ENCODE measurements at regions not wholly inside any gene's neighbourhood (a gene's known extent, or its start where the extent isn't known, plus 50 kb on each side); places are given as distances from the start of the nearest gene placed in this dataset.
"Not testable (repeated sequence)": the region's sequence is repeated elsewhere in the genome, so short reads cannot be mapped to it uniquely, and the experiment has no call there.

- Histone ChIP-seq H3K36me3 (no peaks in the 10 kb centered on the region), H3K9me3 (no peaks in the 10 kb centered on the region), H3K27me3 (no peaks in the 10 kb centered on the region; the same call in 1 of the 2 replicates), H3K4me3 (no peak overlapping the region)
- DNase-seq, result no peak
Observed at GRCh38 chr11:98307827-98308491, 712.8 kb upstream of the CNTN5 start.

GRCh38 chr11:98330306-98330705 lies 690.4 kb upstream of the CNTN5 start:
- H3K36me3 ChIP-seq, H3K9me3 ChIP-seq, H3K27me3 ChIP-seq, H3K4me3 ChIP-seq, DNase-seq: not testable (repeated sequence)

DNA sequence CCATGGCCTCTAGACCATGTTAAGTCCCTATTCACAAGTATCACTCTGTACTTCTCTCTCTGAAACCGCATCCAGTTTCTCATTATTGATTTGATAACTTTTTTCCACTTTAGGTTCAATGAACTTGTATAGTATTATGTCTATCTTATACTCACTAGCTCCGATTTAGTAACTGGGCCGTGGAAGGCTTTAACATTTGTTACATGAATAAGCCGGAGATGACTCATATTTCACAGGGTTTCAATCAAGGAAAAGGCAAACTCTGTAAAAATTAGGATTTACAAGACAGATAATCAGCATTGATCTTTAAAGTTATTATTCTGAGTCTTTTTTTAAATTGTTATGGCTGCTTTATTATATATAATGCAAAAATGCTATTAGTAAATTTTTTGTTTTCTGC lies 662.2 kb upstream of the CNTN5 start:
- no peaks in the 10 kb centered on the region for H3K36me3 ChIP-seq
- no peaks in the 10 kb centered on the region for H3K27me3 ChIP-seq
- DNase-seq, result no peak
- H3K4me3 ChIP-seq, result no peak overlapping the region
- H3K9me3 ChIP-seq, result no peaks in the 10 kb centered on the region

DNA sequence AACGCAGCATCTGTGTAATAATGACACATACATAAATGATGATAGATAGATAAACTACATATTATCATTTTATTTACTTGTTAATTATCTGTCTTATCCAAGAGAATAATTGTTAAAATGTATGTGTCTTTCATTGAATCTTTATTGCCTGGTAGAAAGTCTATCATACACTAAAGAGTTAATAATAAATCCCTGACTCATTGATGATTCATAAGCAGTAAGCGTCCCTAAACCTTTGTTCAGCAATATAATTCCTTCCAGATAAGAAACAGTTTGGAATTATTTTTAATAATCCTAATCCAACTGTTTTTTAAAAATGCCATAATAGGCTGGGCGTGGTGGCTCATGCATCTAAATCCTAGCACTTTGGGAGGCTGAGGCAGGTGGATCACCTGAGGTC lies 655.6 kb upstream of the CNTN5 start:
- no peaks in the 10 kb centered on the region for H3K9me3 ChIP-seq
- DNase-seq, result no peak
- H3K36me3 ChIP-seq, result no peaks in the 10 kb centered on the region
- H3K27me3 ChIP-seq, result no peaks in the 10 kb centered on the region
- H3K4me3 ChIP-seq, result no peak overlapping the region

DNA sequence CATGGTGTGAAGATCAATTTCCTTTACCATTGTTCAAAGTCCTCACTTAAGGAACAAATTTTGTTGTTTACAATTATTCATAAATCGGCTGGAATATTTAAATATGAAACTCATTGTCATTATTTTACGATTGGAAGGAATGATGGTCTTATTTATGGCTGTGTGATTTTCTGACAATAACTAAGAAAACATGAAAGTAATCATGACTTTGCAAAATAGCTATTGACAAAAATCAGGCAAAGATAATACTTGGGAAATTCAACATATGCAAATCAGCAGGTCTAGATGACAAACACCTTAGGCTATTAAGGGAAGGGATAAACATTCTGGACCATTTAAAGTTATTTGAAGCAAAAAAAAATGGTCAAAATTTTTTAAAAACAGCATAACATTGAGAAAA lies 654.8 kb upstream of the CNTN5 start:
- Histone ChIP-seq H3K9me3 (no peaks in the 10 kb centered on the region), H3K4me3 (no peak overlapping the region), H3K27me3 (no peaks in the 10 kb centered on the region), H3K36me3 (no peaks in the 10 kb centered on the region)
- DNase-seq, result no peak

DNA sequence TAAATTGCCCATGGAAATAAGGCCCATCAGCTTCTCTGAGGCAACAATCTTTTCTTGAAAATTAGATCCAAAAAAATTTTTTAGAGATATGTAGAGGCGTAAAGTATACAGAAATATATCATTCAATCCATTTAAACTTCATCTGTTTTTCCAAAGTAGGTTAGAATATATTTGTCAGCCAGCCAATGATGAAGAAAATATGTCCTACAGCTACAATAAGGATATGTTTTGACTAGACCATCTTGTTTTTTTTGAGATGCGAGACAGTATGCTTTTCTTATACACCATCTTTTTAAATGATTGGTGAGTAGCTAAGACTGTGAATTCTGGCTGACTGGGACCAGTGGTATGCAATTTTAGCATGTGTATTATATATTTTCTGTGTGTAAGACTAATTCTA lies 630.4 kb upstream of the CNTN5 start:
- H3K4me3 ChIP-seq, result no peak overlapping the region

DNA sequence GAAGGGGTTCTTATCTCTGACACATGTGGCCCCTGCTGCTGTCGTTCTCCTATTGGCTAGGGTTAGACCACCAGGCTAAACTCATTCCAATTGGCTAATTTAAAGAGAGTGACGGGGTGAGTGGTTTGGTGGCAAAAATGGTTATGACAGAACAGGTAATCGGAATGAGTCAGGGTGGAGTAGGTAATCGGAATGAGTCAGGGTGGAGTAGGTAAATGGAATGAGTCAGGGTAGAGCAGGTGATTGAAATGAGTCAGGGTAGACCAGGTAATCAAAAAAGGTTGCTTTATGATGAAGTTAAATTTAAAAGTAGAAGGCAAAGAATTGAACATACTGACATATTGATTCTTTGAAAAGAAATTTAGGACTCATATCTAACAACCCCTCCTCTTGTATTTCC lies 626.2 kb upstream of the CNTN5 start:
- DNase-seq, H3K36me3 ChIP-seq, H3K9me3 ChIP-seq, H3K4me3 ChIP-seq, H3K27me3 ChIP-seq: not testable (repeated sequence)

More for the DNA sequence above, 630.4 kb upstream of the CNTN5 start:
- H3K27me3 ChIP-seq, result no peaks in the 10 kb centered on the region
- no peaks in the 10 kb centered on the region for H3K36me3 ChIP-seq
- DNase-seq, result no peak
- no peaks in the 10 kb centered on the region for H3K9me3 ChIP-seq

GRCh38 chr11:98398508-98398907 lies 622.2 kb upstream of the CNTN5 start:
- Histone ChIP-seq H3K27me3 (no peaks in the 10 kb centered on the region), H3K36me3 (no peaks in the 10 kb centered on the region), H3K9me3 (no peaks in the 10 kb centered on the region), H3K4me3 (no peak overlapping the region)
- no peak for DNase-seq

- Histone ChIP-seq H3K27me3 (no peaks in the 10 kb centered on the region), H3K9me3 (no peaks in the 10 kb centered on the region), H3K4me3 (no peak overlapping the region), H3K36me3 (no peaks in the 10 kb centered on the region)
- DNase-seq, result no peak
Observed at GRCh38 chr11:98409069-98409468, 611.7 kb upstream of the CNTN5 start.

DNA sequence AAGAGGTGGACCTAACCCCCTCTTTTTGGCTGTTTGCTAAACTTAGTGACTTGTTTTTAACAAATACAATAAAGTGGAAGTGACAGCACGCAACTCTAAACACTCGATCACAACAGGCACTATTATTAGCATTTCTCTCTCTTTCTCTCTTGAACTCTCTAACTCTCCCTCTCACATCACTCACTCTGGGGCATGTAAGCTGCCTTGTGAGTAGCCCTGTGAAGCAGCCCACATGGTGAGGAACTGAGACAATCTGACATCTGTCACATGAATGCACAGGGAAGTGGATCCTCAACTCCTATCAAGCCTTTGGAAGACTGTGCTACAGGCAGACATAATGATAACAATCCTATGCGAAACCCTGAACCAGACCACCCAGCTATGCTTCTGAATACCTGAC lies 609.0 kb upstream of the CNTN5 start:
- no peak overlapping the region for H3K4me3 ChIP-seq
- H3K9me3 ChIP-seq, result no peaks in the 10 kb centered on the region
- no peaks in the 10 kb centered on the region for H3K27me3 ChIP-seq
- no peak for DNase-seq
- no peaks in the 10 kb centered on the region for H3K36me3 ChIP-seq

GRCh38 chr11:98417256-98417755 lies 603.4 kb upstream of the CNTN5 start:
- Histone ChIP-seq H3K4me3 (no peak overlapping the region), H3K27me3 (no peaks in the 10 kb centered on the region), H3K9me3 (no peaks in the 10 kb centered on the region; the same call in 1 of the 2 replicates), H3K36me3 (no peaks in the 10 kb centered on the region)
- no peak for DNase-seq

- Histone ChIP-seq H3K9me3 (no peaks in the 10 kb centered on the region; the same call in 1 of the 2 replicates), H3K36me3 (no peaks in the 10 kb centered on the region), H3K4me3 (no peak overlapping the region), H3K27me3 (no peaks in the 10 kb centered on the region)
- no peak for DNase-seq
Observed at GRCh38 chr11:98423933-98424332, 596.8 kb upstream of the CNTN5 start.

DNA sequence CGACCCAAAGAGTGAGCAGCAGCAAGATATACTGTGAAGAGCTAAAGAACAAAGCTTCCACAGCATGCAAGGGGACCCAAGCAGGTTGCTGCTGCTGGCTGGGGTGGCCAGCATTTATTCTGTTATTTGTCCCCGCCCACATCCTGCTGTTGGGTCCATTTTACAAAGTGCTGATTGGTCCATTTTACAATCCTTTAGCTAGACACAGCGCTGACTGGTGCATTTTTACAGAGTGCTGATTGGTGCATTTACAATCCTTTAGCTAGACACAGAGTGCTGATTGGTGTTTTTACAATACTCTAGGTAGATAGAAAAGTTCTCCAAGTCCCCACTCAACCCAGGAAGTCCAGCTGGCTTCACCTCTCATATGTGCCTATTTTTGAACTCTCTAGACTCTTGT lies 596.0 kb upstream of the CNTN5 start:
- H3K36me3 ChIP-seq, H3K4me3 ChIP-seq, H3K27me3 ChIP-seq, H3K9me3 ChIP-seq, DNase-seq: not testable (repeated sequence)

- H3K36me3 ChIP-seq, result no peaks in the 10 kb centered on the region
- DNase-seq, result no peak
- H3K4me3 ChIP-seq, result no peak overlapping the region
- 0 out of 2 replicates have a peak, but pooled peaks cover 3% of the 10 kb centered on the region for H3K9me3 ChIP-seq
- no peaks in the 10 kb centered on the region for H3K27me3 ChIP-seq
Observed at GRCh38 chr11:98431463-98432359, 589.0 kb upstream of the CNTN5 start.

DNA sequence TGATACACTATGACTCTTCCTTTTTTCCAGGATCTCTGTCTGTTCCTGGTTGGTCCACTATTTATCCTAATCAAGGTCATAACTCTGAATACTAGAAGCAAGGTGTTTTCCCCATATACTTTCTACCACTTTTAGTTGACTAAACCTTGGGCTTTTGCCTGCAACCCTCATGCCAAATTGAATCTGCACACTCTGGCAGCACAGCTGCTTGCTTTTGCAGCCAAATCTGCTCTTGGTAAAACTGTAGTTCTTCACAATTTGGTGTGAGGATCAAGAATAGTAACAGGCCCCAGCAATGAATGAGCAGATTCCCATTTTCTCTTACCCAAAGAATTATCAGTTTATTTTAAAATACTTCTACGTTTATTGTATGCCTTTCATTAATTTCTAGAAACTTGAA lies 586.5 kb upstream of the CNTN5 start:
- Histone ChIP-seq H3K27me3 (no peaks in the 10 kb centered on the region), H3K9me3 (0 out of 2 replicates have a peak, but pooled peaks cover under 1% of the 10 kb centered on the region), H3K36me3 (no peaks in the 10 kb centered on the region), H3K4me3 (no peak overlapping the region)
- no peak for DNase-seq

DNA sequence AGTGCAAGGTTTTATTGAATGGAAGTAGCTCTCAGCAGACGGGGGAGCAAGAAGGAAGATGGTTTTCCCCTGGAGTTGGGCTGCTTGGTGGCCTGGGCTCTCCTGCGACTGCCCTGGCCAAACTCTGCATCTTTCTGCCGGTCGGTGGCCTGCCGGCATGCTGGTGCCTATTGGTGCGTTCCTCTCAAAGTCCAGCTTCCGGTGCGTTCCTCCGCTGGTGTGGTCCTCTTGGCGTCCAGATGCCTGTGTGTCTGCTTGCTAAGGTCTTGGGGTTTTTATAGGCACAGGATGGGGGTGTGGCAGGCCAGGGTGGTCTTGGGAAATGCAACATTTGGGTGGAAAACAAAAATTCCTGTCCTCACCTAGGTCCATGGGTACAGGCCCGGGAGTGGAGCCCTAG lies 567.4 kb upstream of the CNTN5 start:
- Histone ChIP-seq H3K27me3 (no peaks in the 10 kb centered on the region), H3K9me3 (no peaks in the 10 kb centered on the region), H3K36me3 (no peaks in the 10 kb centered on the region), H3K4me3 (no peak overlapping the region)
- no peak for DNase-seq

- H3K4me3 ChIP-seq, result no peak overlapping the region
- no peaks in the 10 kb centered on the region for H3K36me3 ChIP-seq
- no peaks in the 10 kb centered on the region for H3K27me3 ChIP-seq
- no peaks in the 10 kb centered on the region for H3K9me3 ChIP-seq
- no peak for DNase-seq
Observed at GRCh38 chr11:98455500-98456307, 565.0 kb upstream of the CNTN5 start.
